Osteoblast (primary cell): ENCODE measurements at regions not wholly inside any gene's neighbourhood (a gene's known extent, or its start where the extent isn't known, plus 50 kb on each side); places are given as distances from the start of the nearest gene placed in this dataset.

ENCODE experiments used
- DNase-seq: peaks from one replicate; pipeline ENCODE4 v3.0.0; 2011; ENCODE audit warnings: low spot score, mixed read lengths; ENCODE audit not compliant: insufficient read length; ENCODE audit errors: missing footprints
- H2AFZ ChIP-seq: 2 replicates; pipeline ENCODE4 v1.6.0; 2011; ENCODE audit warnings: mild to moderate bottlenecking, low read length
- H3K27ac ChIP-seq: 2 replicates; pipeline ENCODE4 v1.5.1; 2011; ENCODE audit warnings: mild to moderate bottlenecking, low read depth, low read length, moderate library complexity
- H3K27me3 ChIP-seq: 2 replicates; pipeline ENCODE4 v1.6.0; 2012; ENCODE audit warnings: mild to moderate bottlenecking, control low read depth, inconsistent platforms, low read length, moderate library complexity; ENCODE audit not compliant: insufficient read depth
- H3K36me3 ChIP-seq: 2 replicates; pipeline ENCODE4 v1.5.1; 2011; ENCODE audit warnings: mild to moderate bottlenecking, low read length, control low read depth, moderate library complexity; ENCODE audit not compliant: insufficient read depth
- H3K4me1 ChIP-seq: 2 replicates; pipeline ENCODE4 v1.5.1; 2011; ENCODE audit warnings: mild to moderate bottlenecking, low read length, control low read depth, moderate library complexity; ENCODE audit not compliant: insufficient read depth
- H3K4me2 ChIP-seq: 2 replicates; pipeline ENCODE4 v1.6.0; 2011; ENCODE audit warnings: mild to moderate bottlenecking, low read length; ENCODE audit not compliant: insufficient read depth
- H3K4me3 ChIP-seq: fragments of 200-600 bp; sonication (generic); 3 replicates; pipeline ENCODE4 v1.5.1; 2012; ENCODE audit warnings: mild to moderate bottlenecking, low read length, inconsistent platforms; ENCODE audit not compliant: insufficient read depth
- H3K79me2 ChIP-seq: 2 replicates; pipeline ENCODE4 v1.6.0; 2012; ENCODE audit warnings: mild to moderate bottlenecking, low read length, control low read depth, inconsistent platforms; ENCODE audit not compliant: insufficient read depth
- H3K9me3 ChIP-seq: 2 replicates; pipeline ENCODE4 v1.5.1; 2011; ENCODE audit warnings: low read depth, low read length, control low read depth
- H4K20me1 ChIP-seq: 2 replicates; pipeline ENCODE4 v1.6.0; 2012; ENCODE audit warnings: mild to moderate bottlenecking, low read length, control low read depth; ENCODE audit not compliant: insufficient read depth
- CTCF ChIP-seq: IDR thresholded peaks from 2 replicates; pipeline ENCODE4 v1.5.1; 2011; ENCODE audit warnings: mild to moderate bottlenecking, low read depth, low read length, moderate library complexity; ENCODE audit errors: extremely low read depth

- Histone ChIP-seq H2AFZ (no peak overlapping the region), H3K36me3 (no peaks in the 10 kb centered on the region), H3K9me3 (no peaks in the 10 kb centered on the region), H3K27me3 (no peaks in the 10 kb centered on the region), H3K4me2 (no peak overlapping the region), H3K79me2 (no peaks in the 10 kb centered on the region), H4K20me1 (no peaks in the 10 kb centered on the region), H3K4me3 (no peak overlapping the region), H3K27ac (no peak overlapping the region), H3K4me1 (no peaks in the 10 kb centered on the region)
- TF ChIP-seq CTCF = no peak
- DNase-seq = no peak
Observed at GRCh38 chr13:78913656-78914055, 254.7 kb upstream of the OBI1 start.

- Histone ChIP-seq H2AFZ (no peak overlapping the region), H3K27me3 (no peaks in the 10 kb centered on the region), H3K79me2 (no peaks in the 10 kb centered on the region), H3K36me3 (no peaks in the 10 kb centered on the region), H4K20me1 (no peaks in the 10 kb centered on the region), H3K27ac (no peak overlapping the region), H3K4me2 (no peak overlapping the region), H3K9me3 (no peaks in the 10 kb centered on the region), H3K4me1 (no peaks in the 10 kb centered on the region), H3K4me3 (no peak overlapping the region)
- DNase-seq = no peak
- TF ChIP-seq CTCF = no peak
Observed at GRCh38 chr13:78910147-78910546, 251.2 kb upstream of the OBI1 start.

- no peak for DNase-seq
- H3K4me1 ChIP-seq = no peaks in the 10 kb centered on the region
- no peaks in the 10 kb centered on the region for H3K9me3 ChIP-seq
- no peaks in the 10 kb centered on the region for H3K36me3 ChIP-seq
- H4K20me1 ChIP-seq = no peaks in the 10 kb centered on the region
- H2AFZ ChIP-seq = no peak overlapping the region
- no peaks in the 10 kb centered on the region for H3K27me3 ChIP-seq
- no peak overlapping the region for H3K4me3 ChIP-seq
- no peak overlapping the region for H3K27ac ChIP-seq
- no peaks in the 10 kb centered on the region for H3K79me2 ChIP-seq
- no peak for TF ChIP-seq CTCF
- H3K4me2 ChIP-seq = no peak overlapping the region
Observed at GRCh38 chr13:78909276-78909675, 250.3 kb upstream of the OBI1 start.

GRCh38 chr13:78907006-78907405 is 248.1 kb upstream of the OBI1 start:
- no peak for TF ChIP-seq CTCF
- H3K4me1 ChIP-seq = no peaks in the 10 kb centered on the region

More at GRCh38 chr13:78907006-78907405, 248.1 kb upstream of the OBI1 start:
- Histone ChIP-seq H3K4me3 (no peak overlapping the region), H2AFZ (no peak overlapping the region), H4K20me1 (no peaks in the 10 kb centered on the region), H3K4me2 (no peak overlapping the region), H3K27ac (no peak overlapping the region), H3K79me2 (no peaks in the 10 kb centered on the region), H3K27me3 (no peaks in the 10 kb centered on the region), H3K9me3 (no peaks in the 10 kb centered on the region), H3K36me3 (no peaks in the 10 kb centered on the region)
- DNase-seq = no peak
